H1 (cell line): ENCODE measurements at regions not wholly inside any gene's neighbourhood (a gene's known extent, or its start where the extent isn't known, plus 50 kb on each side); places are given as distances from the start of the nearest gene placed in this dataset.

Source experiments
- CTCF ChIA-PET: fragments of 300-600 bp; sonication (Branson Sonifier 250); formaldehyde crosslinking; loops from one replicate; lab custom pipeline; 2021; ENCODE audit not compliant: partially characterized antibody; lab: Charles Lee
- POLR2A ChIA-PET: fragments of 300-600 bp; sonication (Branson Sonifier 250); formaldehyde crosslinking; loops from one replicate; lab custom pipeline; 2021; ENCODE audit warnings: inconsistent platforms; ENCODE audit not compliant: partially characterized antibody; lab: Charles Lee
- DNase-seq, 2 experiments: peaks; one replicate each; pipeline versions ENCODE4 v3.0.0 to v3.0.0-alpha.2; 2010 to 2022; ENCODE audit warnings: low spot score in 2 of 2, low read depth in 1 of 2, mixed read lengths in 1 of 2
- FAIRE-seq: peaks from 2 replicates; lab custom pipeline; 2011; peaks lifted over from hg19 to GRCh38; lab: Jason Lieb, UNC
- H2AFZ ChIP-seq: 2 replicates; pipeline ENCODE4 v1.8.1; 2012; ENCODE audit warnings: low read length, inconsistent platforms
- H2AK5ac ChIP-seq: 2 replicates; pipeline ENCODE4 v1.6.1; 2013; ENCODE audit warnings: low read depth, low read length
- H2BK120ac ChIP-seq: replicated peaks from 2 replicates; pipeline ENCODE3; 2013; ENCODE audit warnings: low read depth, low read length, inconsistent platforms
- H2BK12ac ChIP-seq: 2 replicates; pipeline ENCODE4 v1.6.1; 2013; ENCODE audit warnings: low read depth, low read length
- H2BK15ac ChIP-seq: 2 replicates; pipeline ENCODE4 v1.6.1; 2013; ENCODE audit warnings: low read length
- H2BK20ac ChIP-seq: 2 replicates; pipeline ENCODE4 v1.6.1; 2013; ENCODE audit warnings: low read length
- H2BK5ac ChIP-seq: 2 replicates; pipeline ENCODE4 v1.6.1; 2013; ENCODE audit warnings: low read depth, low read length
- H3K14ac ChIP-seq: 2 replicates; pipeline ENCODE4 v1.6.1; 2013; ENCODE audit warnings: inconsistent platforms; ENCODE audit not compliant: insufficient read length
- H3K18ac ChIP-seq: 2 replicates; pipeline ENCODE4 v1.6.1; 2013; ENCODE audit warnings: low read length; ENCODE audit errors: extremely low read depth
- H3K23ac ChIP-seq: 2 replicates; pipeline ENCODE4 v1.6.1; 2013; ENCODE audit warnings: inconsistent platforms; ENCODE audit not compliant: insufficient read length
- H3K23me2 ChIP-seq: 2 replicates; pipeline ENCODE4 v1.6.1; 2013; ENCODE audit warnings: low read depth, low read length
- H3K27ac ChIP-seq: 2 replicates; pipeline ENCODE4 v1.6.1; 2011; ENCODE audit warnings: low read depth, low read length, inconsistent platforms
- H3K27me3 ChIP-seq, 4 experiments: replicated peaks in 1 of 4; 1 replicate in 1 of 4; 2 replicates in 3 of 4; pipeline versions ENCODE4 v1.6.1 to v1.8.1; 2011 to 2013; ENCODE audit warnings: low read length in 3 of 4, mild to moderate bottlenecking in 3 of 4, inconsistent platforms in 2 of 4, mixed read lengths in 2 of 4, moderate library complexity in 1 of 4; ENCODE audit not compliant: control insufficient read depth in 3 of 4, insufficient read depth in 3 of 4; ENCODE audit errors: extremely low read depth in 1 of 4
- H3K36me3 ChIP-seq, 4 experiments: 2 replicates each; pipeline versions ENCODE4 v1.6.1 to v1.8.1; 2011 to 2013; ENCODE audit warnings: mild to moderate bottlenecking in 4 of 4, low read length in 3 of 4, moderate library complexity in 2 of 4, control low read depth in 1 of 4, inconsistent platforms in 1 of 4; ENCODE audit not compliant: insufficient read depth in 4 of 4, control insufficient read depth in 2 of 4
- H3K4ac ChIP-seq: replicated peaks from 2 replicates; pipeline ENCODE3; 2013; ENCODE audit warnings: low read length, low read depth, mixed read lengths, inconsistent platforms; ENCODE audit not compliant: insufficient read length
- H3K4me1 ChIP-seq, 4 experiments: replicated peaks in 1 of 4; 1 replicate in 1 of 4; 2 replicates in 3 of 4; pipeline versions ENCODE4 v1.6.1 to v1.8.1; 2011 to 2013; ENCODE audit warnings: low read length in 3 of 4, inconsistent platforms in 2 of 4, mixed read lengths in 1 of 4; ENCODE audit not compliant: insufficient read depth in 4 of 4, control insufficient read depth in 3 of 4
- H3K4me2 ChIP-seq, 2 experiments: 2 replicates each; pipeline versions ENCODE4 v1.6.1 to v1.8.1; 2011 to 2013; ENCODE audit warnings: low read depth in 2 of 2, low read length in 2 of 2, control low read depth in 1 of 2, inconsistent platforms in 1 of 2, mild to moderate bottlenecking in 1 of 2; ENCODE audit not compliant: insufficient read depth in 1 of 2
- H3K4me3 ChIP-seq, 4 experiments: fragments of 200-600, 300-600 bp in 1 of 4; sonication (generic), shearing (Covaris generic), sonication (Bioruptor Twin) in 1 of 4; 2 replicates each; pipeline versions ENCODE4 v1.5.1 to v1.8.1; 2011 to 2016; ENCODE audit warnings: low read length in 4 of 4, low read depth in 3 of 4, control low read depth in 2 of 4, inconsistent platforms in 2 of 4, mild to moderate bottlenecking in 2 of 4, mixed read lengths in 1 of 4, moderate library complexity in 1 of 4; ENCODE audit not compliant: insufficient read depth in 2 of 4; ENCODE audit errors: extremely low read depth in 1 of 4
- H3K56ac ChIP-seq: replicated peaks from 2 replicates; pipeline ENCODE3; 2013; ENCODE audit warnings: low read depth, mild to moderate bottlenecking, mixed read lengths, low read length, inconsistent platforms; ENCODE audit not compliant: insufficient read length
- H3K79me1 ChIP-seq: 2 replicates; pipeline ENCODE4 v1.6.1; 2013; ENCODE audit warnings: low read depth, low read length, control low read depth
- H3K79me2 ChIP-seq, 2 experiments: 2 replicates each; pipeline versions ENCODE4 v1.6.1 to v1.8.1; 2012 to 2013; ENCODE audit warnings: low read length in 2 of 2, mild to moderate bottlenecking in 2 of 2, inconsistent platforms in 1 of 2; ENCODE audit not compliant: insufficient read depth in 2 of 2, control insufficient read depth in 1 of 2
- H3K9ac ChIP-seq, 4 experiments: replicated peaks in 1 of 4; 1 replicate in 1 of 4; 2 replicates in 3 of 4; pipeline versions ENCODE4 v1.6.1 to v1.8.1; 2011 to 2013; ENCODE audit warnings: low read depth in 3 of 4, low read length in 3 of 4, control low read depth in 2 of 4, mild to moderate bottlenecking in 2 of 4, moderate library complexity in 2 of 4, inconsistent platforms in 1 of 4; ENCODE audit errors: extremely low read depth in 1 of 4
- H3K9me3 ChIP-seq, 2 experiments: 2 replicates each; pipeline versions ENCODE4 v1.6.1 to v1.8.1; 2012 to 2013; ENCODE audit warnings: mild to moderate bottlenecking in 2 of 2, moderate library complexity in 2 of 2, control low read depth in 1 of 2, inconsistent platforms in 1 of 2, low read depth in 1 of 2, low read length in 1 of 2, mixed read lengths in 1 of 2; ENCODE audit not compliant: insufficient read depth in 2 of 2
- H4K20me1 ChIP-seq, 2 experiments: replicated peaks in 1 of 2; 2 replicates each; pipeline versions ENCODE3 to v1.8.1; 2011 to 2013; ENCODE audit warnings: inconsistent platforms in 2 of 2, low read length in 2 of 2, mild to moderate bottlenecking in 1 of 2; ENCODE audit not compliant: insufficient read depth in 2 of 2, control insufficient read depth in 1 of 2
- H4K5ac ChIP-seq: 2 replicates; pipeline ENCODE4 v1.6.1; 2013; ENCODE audit warnings: low read length, low read depth, mixed read lengths, inconsistent platforms; ENCODE audit not compliant: insufficient read length
- H4K8ac ChIP-seq: 2 replicates; pipeline ENCODE4 v1.8.0; 2013; ENCODE audit warnings: mild to moderate bottlenecking, moderate library complexity, low read length, inconsistent platforms; ENCODE audit not compliant: insufficient read depth; ENCODE audit errors: extremely low read depth
- H4K91ac ChIP-seq: replicated peaks from 2 replicates; pipeline ENCODE3; 2013; ENCODE audit warnings: low read length, mixed read lengths, inconsistent platforms; ENCODE audit not compliant: insufficient read length
- NRF1 ChIP-seq: IDR thresholded peaks from 2 replicates; pipeline ENCODE4 v1.6.1; 2011; ENCODE audit warnings: mild to moderate bottlenecking, low read depth, low read length, improper control_type of control experiment
- WGBS, 2 experiments: shearing (Covaris generic) in 1 of 2; methylation state at CpG; one replicate each; pipeline versions ENCODE4 v1.1.6 to v1.1.7; 2013 to 2015; ENCODE audit warnings: low lambda C conversion rate in 2 of 2, mixed read lengths in 2 of 2, inconsistent platforms in 1 of 2, low coverage in 1 of 2, missing lambda C conversion rate in 1 of 2; ENCODE audit not compliant: insufficient replicate concordance in 2 of 2, insufficient coverage in 1 of 2, insufficient read length in 1 of 2; ENCODE audit errors: extremely low coverage in 1 of 2, missing lambda C conversion rate in 1 of 2; 5-methylcytosine and 5-hydroxymethylcytosine counted together
- TF ChIP-seq, protein P1 (sequence below): IDR thresholded peaks from 2 replicates; pipeline ENCODE4 v1.6.1; 2011; ENCODE audit warnings: low read length, improper control_type of control experiment

DNA sequence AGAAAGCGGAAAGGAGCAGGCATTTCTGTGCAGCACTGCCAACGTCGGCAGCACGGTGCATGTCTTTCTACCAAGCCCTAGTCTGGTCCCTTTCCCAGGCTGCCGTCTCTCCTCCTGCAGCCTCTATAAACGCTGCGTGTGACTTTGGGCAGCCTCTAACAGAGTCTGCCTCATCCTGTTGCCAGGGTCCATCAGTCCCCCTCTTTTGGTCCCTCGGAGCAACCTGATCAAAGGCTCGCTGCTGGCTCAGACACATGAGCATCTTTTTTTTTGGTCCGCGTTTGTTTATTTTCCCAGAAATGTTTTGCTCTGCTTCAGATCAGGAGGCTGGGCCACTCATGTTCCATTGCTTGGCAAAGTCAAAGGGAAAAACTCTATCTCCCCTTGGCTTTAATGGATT is 166.8 kb upstream of the CST7 start:
- FAIRE-seq (no peak), DNase-seq (no peak)
- no peak overlapping the region for H3K14ac ChIP-seq
- H3K27me3 ChIP-seq = no peaks in the 10 kb centered on the region
- no peaks in the 10 kb centered on the region for H3K79me2 ChIP-seq
- no peaks in the 10 kb centered on the region for H3K4me1 ChIP-seq
- ChIA-PET POLR2A (no interaction called here), CTCF (interaction anchor here (0.6 to 4.6 kb wide), 18 partner anchors 10 to 678 kb away, joined by 3 to 64 read pairs (median 5); no protein-coding TSS in a partner anchor)
- H2BK15ac ChIP-seq = no peak overlapping the region
- H3K23ac ChIP-seq = no peak overlapping the region
- H3K36me3 ChIP-seq = no peaks in the 10 kb centered on the region
- H2BK20ac ChIP-seq = no peak overlapping the region
- no peak overlapping the region for H2BK120ac ChIP-seq
- no peaks in the 10 kb centered on the region for H3K23me2 ChIP-seq
- no peaks in the 10 kb centered on the region for H3K9me3 ChIP-seq
- no peak overlapping the region for H3K4me2 ChIP-seq
- no peaks in the 10 kb centered on the region for H4K20me1 ChIP-seq
- H4K91ac ChIP-seq = no peak overlapping the region
- H4K5ac ChIP-seq = no peak overlapping the region
- no peak overlapping the region for H3K4ac ChIP-seq
- no peak overlapping the region for H3K27ac ChIP-seq
- no peak overlapping the region for H3K4me3 ChIP-seq
- 90% methylated on average over 11 of the region's 11 CpGs; no CpG with 5 or more reads in 1 of the 2 experiments for WGBS, 2 experiments
- no peak overlapping the region for H2AK5ac ChIP-seq
- no peaks in the 10 kb centered on the region for H3K79me1 ChIP-seq
- H2AFZ ChIP-seq = no peak overlapping the region
- H3K56ac ChIP-seq = no peak overlapping the region
- H3K18ac ChIP-seq = no peak overlapping the region
- no peak overlapping the region for H4K8ac ChIP-seq
- TF ChIP-seq, protein P1, sequence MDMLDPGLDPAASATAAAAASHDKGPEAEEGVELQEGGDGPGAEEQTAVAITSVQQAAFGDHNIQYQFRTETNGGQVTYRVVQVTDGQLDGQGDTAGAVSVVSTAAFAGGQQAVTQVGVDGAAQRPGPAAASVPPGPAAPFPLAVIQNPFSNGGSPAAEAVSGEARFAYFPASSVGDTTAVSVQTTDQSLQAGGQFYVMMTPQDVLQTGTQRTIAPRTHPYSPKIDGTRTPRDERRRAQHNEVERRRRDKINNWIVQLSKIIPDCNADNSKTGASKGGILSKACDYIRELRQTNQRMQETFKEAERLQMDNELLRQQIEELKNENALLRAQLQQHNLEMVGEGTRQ = no peak
- TF ChIP-seq NRF1 = no peak
- H3K9ac ChIP-seq = no peak overlapping the region
- H2BK12ac ChIP-seq = no peak overlapping the region
- no peak overlapping the region for H2BK5ac ChIP-seq
